GM21381 (cell line): ENCODE measurements at regions not wholly inside any gene's neighbourhood (a gene's known extent, or its start where the extent isn't known, plus 50 kb on each side); places are given as distances from the start of the nearest gene placed in this dataset.
"Not testable (repeated sequence)": the region's sequence is repeated elsewhere in the genome, so short reads cannot be mapped to it uniquely, and the experiment has no call there.

Source experiments
- ATAC-seq: cut with Tn5 transposase; IDR thresholded peaks from one replicate; pipeline ENCODE4 v1.9.1; 2021; ENCODE audit warnings: mild to moderate bottlenecking, moderate library complexity; ENCODE audit not compliant: unreplicated experiment

- no peak for ATAC-seq
Measured at GRCh38 chr4:84379917-84380641, 119.0 kb downstream of the NKX6-1 start.

- no peak for ATAC-seq
Measured at GRCh38 chr4:84378983-84379382, 120.1 kb downstream of the NKX6-1 start.

GRCh38 chr4:84378356-84378755, 120.7 kb downstream of the NKX6-1 start:
- ATAC-seq = no peak

GRCh38 chr4:84366907-84367306, 132.2 kb downstream of the NKX6-1 start:
- no peak for ATAC-seq

- ATAC-seq = no peak
Measured at GRCh38 chr4:84366161-84366560, 132.9 kb downstream of the NKX6-1 start.

DNA sequence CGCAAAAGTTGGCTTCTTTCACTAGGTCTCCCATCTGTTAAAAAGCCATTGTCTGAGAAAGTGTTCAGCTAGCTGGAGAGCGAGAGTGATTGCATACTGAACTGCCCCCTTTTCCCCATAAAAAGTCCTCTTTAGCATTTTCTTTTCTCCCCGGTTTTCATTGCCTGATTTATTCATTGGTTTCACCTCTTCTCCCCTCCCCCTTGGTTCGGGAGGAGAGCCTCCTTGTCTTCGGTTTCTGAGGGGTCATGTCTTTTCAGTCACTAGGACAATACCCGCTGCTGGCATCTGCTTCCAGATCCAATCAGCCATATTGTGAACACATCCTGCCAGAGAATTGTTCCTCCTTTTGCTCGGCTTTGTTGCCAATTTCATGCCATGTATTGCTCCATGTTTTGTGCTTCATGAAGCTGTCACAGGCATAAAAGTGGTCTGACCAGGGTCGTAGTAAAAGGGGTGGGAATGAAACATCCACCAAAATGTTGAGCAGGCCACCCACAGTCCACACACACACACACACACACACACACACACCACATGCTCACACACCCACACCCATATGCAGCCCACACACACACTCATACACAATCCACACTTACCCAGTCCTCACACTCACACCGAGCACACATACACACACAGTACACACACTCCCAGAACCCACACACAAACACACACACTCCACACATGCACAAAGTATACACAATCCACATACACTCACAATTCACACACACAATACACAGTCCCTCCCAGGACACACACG, 136.0 kb downstream of the NKX6-1 start:
- no peak for ATAC-seq

DNA sequence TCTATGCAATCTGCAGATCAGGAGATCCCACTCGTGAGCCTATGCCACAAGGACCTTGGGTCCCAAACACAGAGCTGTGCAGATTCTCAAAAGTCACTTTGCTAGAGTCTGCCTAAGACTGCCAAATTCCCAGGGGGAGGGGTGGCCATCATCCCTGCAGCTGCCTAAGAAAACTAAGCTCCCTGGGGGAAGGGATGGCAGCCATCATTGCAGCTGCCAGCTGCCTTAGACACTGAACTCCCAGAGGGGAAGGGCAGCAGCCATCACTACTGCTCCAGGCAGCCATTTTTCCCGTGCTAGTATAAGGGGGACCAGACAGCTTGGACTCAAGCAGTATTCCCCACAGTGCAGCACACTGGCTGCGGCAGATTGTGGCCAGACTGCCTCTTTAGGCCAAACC, 156.9 kb downstream of the NKX6-1 start:
- ATAC-seq = no peak

- ATAC-seq = no peak
Measured at GRCh38 chr4:84341559-84341958, 157.5 kb downstream of the NKX6-1 start.

DNA sequence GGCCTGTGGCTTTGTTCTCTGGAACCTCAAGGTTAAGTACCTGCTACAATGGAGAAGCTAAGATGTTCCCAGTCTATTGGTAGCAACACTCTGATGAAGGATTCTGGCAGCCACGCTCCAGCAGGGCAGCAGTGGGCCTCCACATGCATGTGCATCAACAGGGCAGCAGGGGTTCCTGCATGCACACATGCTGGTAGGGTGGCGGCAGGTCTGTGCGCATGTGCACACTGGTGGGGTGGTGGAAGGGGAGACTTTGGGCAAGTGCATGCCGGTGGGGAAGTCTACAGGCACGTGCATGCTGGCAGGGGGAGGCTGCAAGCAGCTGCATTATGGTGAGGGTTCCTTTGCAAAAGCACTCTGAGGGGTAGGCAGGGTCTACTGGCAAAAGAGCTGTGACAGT, 160.7 kb downstream of the NKX6-1 start:
- no peak for ATAC-seq

DNA sequence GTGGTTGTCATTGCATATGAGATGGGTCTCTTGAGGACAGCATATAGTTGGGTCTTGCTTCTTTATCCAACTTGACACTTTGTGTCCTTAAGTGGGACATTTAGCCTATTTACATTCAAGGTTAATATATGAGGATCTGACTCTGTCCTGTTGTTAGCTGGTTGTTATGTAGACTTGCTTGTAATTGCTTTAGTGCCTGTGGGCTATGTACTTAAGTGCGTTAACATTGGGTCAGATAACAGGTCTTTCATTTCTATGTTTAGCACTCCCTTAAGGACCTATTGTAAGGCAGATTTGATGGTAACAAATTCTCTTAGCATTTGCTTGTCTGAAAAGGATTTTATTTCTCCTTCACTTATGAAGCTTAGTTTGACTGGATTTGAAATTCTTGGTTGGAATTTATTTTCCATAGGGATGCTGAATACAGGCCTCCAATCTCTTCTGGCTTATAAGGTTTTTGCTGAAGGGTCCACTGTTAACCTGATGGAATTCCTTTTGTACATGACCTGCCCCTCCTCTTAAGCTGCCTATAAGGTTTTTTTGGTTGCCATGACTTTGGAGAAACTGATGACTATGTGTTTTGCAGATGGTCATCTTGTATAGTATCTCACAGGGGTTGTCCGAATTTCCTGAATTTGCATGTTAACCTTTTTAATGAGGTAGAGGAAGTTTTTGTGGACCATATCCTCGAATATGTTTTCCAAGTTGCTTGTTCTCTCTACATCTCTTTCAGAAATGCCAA, 162.0 kb downstream of the NKX6-1 start:
- no peak for ATAC-seq

GRCh38 chr4:84327526-84327925, 171.6 kb downstream of the NKX6-1 start:
- ATAC-seq = no peak

GRCh38 chr4:84325625-84326024, 173.5 kb downstream of the NKX6-1 start:
- ATAC-seq = no peak

DNA sequence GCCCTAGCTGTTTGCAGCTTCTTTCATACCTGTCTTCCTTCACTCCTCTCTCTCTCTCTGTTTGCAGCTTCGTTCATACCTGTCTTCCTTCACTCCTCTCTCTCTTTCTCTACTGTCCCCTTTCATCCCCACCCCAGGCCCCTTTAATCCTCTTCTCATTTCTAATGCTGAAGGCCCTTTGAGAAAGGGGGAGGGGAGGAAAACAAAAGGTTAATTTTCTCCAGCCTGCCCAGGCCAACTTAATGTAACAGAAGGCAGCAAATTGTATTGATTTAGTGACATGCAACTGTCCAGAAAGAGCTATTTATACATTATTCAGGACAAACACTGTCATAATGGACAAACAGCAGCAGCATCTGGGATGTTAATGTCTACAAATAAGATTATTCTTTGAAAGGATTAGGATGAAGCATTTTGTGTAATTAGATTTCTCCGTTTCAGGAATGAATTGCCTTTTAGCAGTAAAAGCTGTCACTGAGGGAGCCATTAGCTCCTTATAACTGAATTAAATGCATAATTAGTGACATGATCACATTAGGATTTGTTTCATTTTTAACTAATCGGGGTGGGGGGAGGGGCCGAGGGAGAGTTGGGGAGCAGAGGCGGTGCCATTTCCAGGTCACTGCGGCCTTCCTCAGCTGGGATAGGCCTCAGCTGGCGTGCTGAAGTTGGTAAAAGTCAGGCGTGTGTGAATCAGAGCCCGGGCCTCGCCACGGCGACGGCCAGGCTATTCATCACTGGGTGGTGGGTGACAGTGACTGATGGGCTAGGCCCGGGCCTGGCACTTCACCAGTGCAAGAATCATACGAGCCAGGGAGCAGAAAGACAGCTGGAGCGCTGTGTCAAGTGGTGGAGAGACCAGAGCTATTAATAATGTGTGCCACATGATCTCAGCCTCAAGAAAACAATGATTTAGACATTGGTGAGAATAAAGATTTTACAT, 174.5 kb downstream of the NKX6-1 start:
- no peak for ATAC-seq

DNA sequence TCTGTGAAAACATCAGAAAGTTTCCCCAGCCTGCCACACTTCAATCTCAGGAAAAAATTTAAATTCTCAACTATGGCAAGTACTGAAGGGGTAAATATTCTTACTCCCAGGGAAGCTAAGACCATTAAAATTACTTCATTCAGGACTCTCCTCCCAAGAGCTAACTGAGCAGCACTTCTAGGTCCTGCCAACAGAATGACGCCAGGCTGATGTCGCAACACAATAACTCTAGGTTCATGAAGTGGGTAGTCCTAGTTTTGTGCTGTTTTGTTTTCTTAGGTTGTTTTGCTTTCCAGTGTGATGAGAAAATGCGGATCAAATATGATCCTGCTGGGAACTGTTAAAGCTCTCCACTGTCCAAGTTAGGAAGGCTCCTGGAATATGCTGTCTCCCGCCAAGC, 180.0 kb downstream of the NKX6-1 start:
- no peak for ATAC-seq

- no peak for ATAC-seq
Measured at GRCh38 chr4:84317513-84317912, 181.6 kb downstream of the NKX6-1 start.

- no peak for ATAC-seq
Measured at GRCh38 chr4:84312426-84313012, 186.6 kb downstream of the NKX6-1 start.

GRCh38 chr4:84309191-84309590, 189.9 kb downstream of the NKX6-1 start:
- no peak for ATAC-seq

DNA sequence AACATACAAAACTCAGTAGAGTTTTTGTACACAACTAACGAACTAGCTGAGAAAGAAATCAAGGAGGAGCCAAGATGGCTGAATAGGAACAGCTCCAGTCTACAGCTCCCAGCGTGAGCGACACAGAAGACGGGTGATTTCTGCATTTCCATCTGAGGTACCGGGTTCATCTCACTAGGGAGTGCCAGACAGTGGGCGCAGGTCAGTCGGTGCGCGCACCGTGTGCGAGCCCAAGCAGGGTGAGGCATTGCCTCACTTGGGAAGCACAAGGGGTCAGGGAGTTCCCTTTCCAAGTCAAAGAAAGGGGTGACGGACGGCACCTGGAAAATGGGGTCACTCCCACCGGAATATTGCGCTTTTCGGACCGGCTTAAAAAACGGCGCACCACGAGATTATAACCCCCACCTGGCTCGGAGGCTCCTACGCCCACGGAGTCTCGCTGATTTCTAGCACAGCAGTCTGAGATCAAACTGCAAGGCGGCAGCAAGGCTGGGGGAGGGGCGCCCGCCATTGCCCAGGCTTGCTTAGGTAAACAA, 200.3 kb downstream of the NKX6-1 start:
- not testable (repeated sequence) for ATAC-seq

GRCh38 chr4:84298023-84298718, 200.9 kb downstream of the NKX6-1 start:
- no peak for ATAC-seq
